ENCODE measurements at regions not wholly inside any gene's neighbourhood (a gene's known extent, or its start where the extent isn't known, plus 50 kb on each side); places are given as distances from the start of the nearest gene placed in this dataset.

GRCh38 chrX:36510736-36511135 is 497.4 kb upstream of the FAM47C start:
- Histone ChIP-seq H3K23ac (ENCODE audit: low read length) (no peak overlapping the region), H2BK12ac (ENCODE audit: low read length) (no peak overlapping the region)
- no peak for DNase-seq

GRCh38 chrX:36528661-36529060 is 479.5 kb upstream of the FAM47C start:
- H3K79me2 ChIP-seq (ENCODE audit: control insufficient read depth, insufficient read depth, low read length, poor library complexity): no peaks in the 10 kb centered on the region
- no peak overlapping the region for H2BK120ac ChIP-seq (ENCODE audit: insufficient read depth, low read length, poor library complexity)
- no peak overlapping the region for H2AFZ ChIP-seq (ENCODE audit: insufficient read depth, low read length, poor library complexity)
- no peak overlapping the region for H4K91ac ChIP-seq (ENCODE audit: low read depth, low read length)
- H3K9me3 ChIP-seq (ENCODE audit: insufficient read depth, low read depth, low read length): no peaks in the 10 kb centered on the region
- no peak overlapping the region for H4K8ac ChIP-seq (ENCODE audit: low read depth, low read length)
- H3K18ac ChIP-seq (ENCODE audit: low read length): no peak overlapping the region
- H4K12ac ChIP-seq (ENCODE audit: low read depth, low read length): no peak overlapping the region
- no peaks in the 10 kb centered on the region for H3K4me1 ChIP-seq (ENCODE audit: control insufficient read depth in 1 of 2, insufficient read depth in 2 of 2, low read length in 2 of 2)
- no peak overlapping the region for H3K9ac ChIP-seq (ENCODE audit: low read length)
- H3K23ac ChIP-seq (ENCODE audit: low read length): no peak overlapping the region
- no peaks in the 10 kb centered on the region for H3K27me3 ChIP-seq (ENCODE audit: insufficient read depth, low read length)
- H3K14ac ChIP-seq (ENCODE audit: low read length): no peak overlapping the region
- H3K79me1 ChIP-seq (ENCODE audit: low read length): no peaks in the 10 kb centered on the region
- WGBS (ENCODE audit: extremely low coverage, insufficient coverage, insufficient read length): no CpG with 5 or more reads among the region's 1 CpG
- H3K4me2 ChIP-seq (ENCODE audit: low read length): no peak overlapping the region
- no peak overlapping the region for H3K27ac ChIP-seq (ENCODE audit: low read depth, low read length)
- H3K4me3 ChIP-seq (ENCODE audit: low read depth, low read length): no peak overlapping the region
- H2AK5ac ChIP-seq (ENCODE audit: low read length): no peak overlapping the region
- DNase-seq: no peak
- no peak overlapping the region for H3K4ac ChIP-seq (ENCODE audit: low read depth, low read length)
- H3K36me3 ChIP-seq (ENCODE audit: control insufficient read depth in 1 of 2, insufficient read depth in 2 of 2, low read length in 2 of 2): no peaks in the 10 kb centered on the region
- H2BK12ac ChIP-seq (ENCODE audit: low read length): no peak overlapping the region
- no peak overlapping the region for H2BK5ac ChIP-seq (ENCODE audit: low read depth, low read length, poor library complexity)

More at GRCh38 chrX:36510736-36511135, 497.4 kb upstream of the FAM47C start:
- Histone ChIP-seq H2BK5ac (ENCODE audit: low read depth, low read length, poor library complexity) (no peak overlapping the region), H3K9me3 (ENCODE audit: insufficient read depth, low read depth, low read length) (peaks cover 2% of the 10 kb centered on the region), H2AK5ac (ENCODE audit: low read length) (no peak overlapping the region), H3K4me3 (ENCODE audit: low read depth, low read length) (no peak overlapping the region), H3K36me3 (ENCODE audit: control insufficient read depth in 1 of 2, insufficient read depth in 2 of 2, low read length in 2 of 2) (no peaks in the 10 kb centered on the region), H3K9ac (ENCODE audit: low read length) (no peak overlapping the region), H3K79me1 (ENCODE audit: low read length) (no peaks in the 10 kb centered on the region), H2BK120ac (ENCODE audit: insufficient read depth, low read length, poor library complexity) (no peak overlapping the region), H4K91ac (ENCODE audit: low read depth, low read length) (no peak overlapping the region), H3K79me2 (ENCODE audit: control insufficient read depth, insufficient read depth, low read length, poor library complexity) (no peaks in the 10 kb centered on the region), H2AFZ (ENCODE audit: insufficient read depth, low read length, poor library complexity) (no peak overlapping the region), H4K12ac (ENCODE audit: low read depth, low read length) (no peak overlapping the region), H3K27me3 (ENCODE audit: insufficient read depth, low read length) (no peaks in the 10 kb centered on the region), H3K4me1 (ENCODE audit: control insufficient read depth in 1 of 2, insufficient read depth in 2 of 2, low read length in 2 of 2) (no peaks in the 10 kb centered on the region), H3K18ac (ENCODE audit: low read length) (no peak overlapping the region), H3K14ac (ENCODE audit: low read length) (no peak overlapping the region), H3K4me2 (ENCODE audit: low read length) (no peak overlapping the region), H4K8ac (ENCODE audit: low read depth, low read length) (no peak overlapping the region), H3K27ac (ENCODE audit: low read depth, low read length) (no peak overlapping the region), H3K4ac (ENCODE audit: low read depth, low read length) (no peak overlapping the region)

- no peak for DNase-seq
- Histone ChIP-seq H3K9me3 (ENCODE audit: insufficient read depth, low read depth, low read length) (no peaks in the 10 kb centered on the region), H4K12ac (ENCODE audit: low read depth, low read length) (no peak overlapping the region), H3K18ac (ENCODE audit: low read length) (no peak overlapping the region), H3K79me1 (ENCODE audit: low read length) (no peaks in the 10 kb centered on the region), H3K27me3 (ENCODE audit: insufficient read depth, low read length) (no peaks in the 10 kb centered on the region), H3K9ac (ENCODE audit: low read length) (no peak overlapping the region), H2BK12ac (ENCODE audit: low read length) (no peak overlapping the region), H2AK5ac (ENCODE audit: low read length) (no peak overlapping the region), H3K23ac (ENCODE audit: low read length) (no peak overlapping the region), H3K4me1 (ENCODE audit: control insufficient read depth in 1 of 2, insufficient read depth in 2 of 2, low read length in 2 of 2) (peaks cover 0 to 2% of the 10 kb centered on the region in 2 experiments), H3K36me3 (ENCODE audit: control insufficient read depth in 1 of 2, insufficient read depth in 2 of 2, low read length in 2 of 2) (no peaks in the 10 kb centered on the region), H4K8ac (ENCODE audit: low read depth, low read length) (no peak overlapping the region), H2BK5ac (ENCODE audit: low read depth, low read length, poor library complexity) (no peak overlapping the region), H4K91ac (ENCODE audit: low read depth, low read length) (no peak overlapping the region), H3K79me2 (ENCODE audit: control insufficient read depth, insufficient read depth, low read length, poor library complexity) (no peaks in the 10 kb centered on the region), H3K14ac (ENCODE audit: low read length) (no peak overlapping the region), H2BK120ac (ENCODE audit: insufficient read depth, low read length, poor library complexity) (no peak overlapping the region), H2AFZ (ENCODE audit: insufficient read depth, low read length, poor library complexity) (no peak overlapping the region), H3K4me3 (ENCODE audit: low read depth, low read length) (no peak overlapping the region), H3K27ac (ENCODE audit: low read depth, low read length) (no peak overlapping the region), H3K4me2 (ENCODE audit: low read length) (no peak overlapping the region), H3K4ac (ENCODE audit: low read depth, low read length) (no peak overlapping the region)
- no CpG with 5 or more reads among the region's 6 CpGs for WGBS (ENCODE audit: extremely low coverage, insufficient coverage, insufficient read length)
Observed at GRCh38 chrX:36534900-36535299, 473.3 kb upstream of the FAM47C start.

- no peak overlapping the region for H2BK12ac ChIP-seq (ENCODE audit: low read length)
- no peak overlapping the region for H3K4me3 ChIP-seq (ENCODE audit: low read depth, low read length)
- H3K4me2 ChIP-seq (ENCODE audit: low read length): no peak overlapping the region
- no CpG with 5 or more reads among the region's 1 CpG for WGBS (ENCODE audit: extremely low coverage, insufficient coverage, insufficient read length)
- H4K8ac ChIP-seq (ENCODE audit: low read depth, low read length): no peak overlapping the region
- no peak overlapping the region for H3K14ac ChIP-seq (ENCODE audit: low read length)
- H2AFZ ChIP-seq (ENCODE audit: insufficient read depth, low read length, poor library complexity): no peak overlapping the region
- H4K91ac ChIP-seq (ENCODE audit: low read depth, low read length): no peak overlapping the region
- H3K9me3 ChIP-seq (ENCODE audit: insufficient read depth, low read depth, low read length): no peaks in the 10 kb centered on the region
- no peak overlapping the region for H3K23ac ChIP-seq (ENCODE audit: low read length)
- H2AK5ac ChIP-seq (ENCODE audit: low read length): no peak overlapping the region
- no peak overlapping the region for H3K9ac ChIP-seq (ENCODE audit: low read length)
- no peaks in the 10 kb centered on the region for H3K79me2 ChIP-seq (ENCODE audit: control insufficient read depth, insufficient read depth, low read length, poor library complexity)
- H3K27me3 ChIP-seq (ENCODE audit: insufficient read depth, low read length): no peaks in the 10 kb centered on the region
- DNase-seq: no peak
- no peak overlapping the region for H3K4ac ChIP-seq (ENCODE audit: low read depth, low read length)
- H2BK120ac ChIP-seq (ENCODE audit: insufficient read depth, low read length, poor library complexity): no peak overlapping the region
- no peak overlapping the region for H4K12ac ChIP-seq (ENCODE audit: low read depth, low read length)
- H3K4me1 ChIP-seq (ENCODE audit: control insufficient read depth in 1 of 2, insufficient read depth in 2 of 2, low read length in 2 of 2): no peaks in the 10 kb centered on the region
- H2BK5ac ChIP-seq (ENCODE audit: low read depth, low read length, poor library complexity): no peak overlapping the region
- no peak overlapping the region for H3K18ac ChIP-seq (ENCODE audit: low read length)
- no peaks in the 10 kb centered on the region for H3K79me1 ChIP-seq (ENCODE audit: low read length)
- H3K27ac ChIP-seq (ENCODE audit: low read depth, low read length): no peak overlapping the region
- no peaks in the 10 kb centered on the region for H3K36me3 ChIP-seq (ENCODE audit: control insufficient read depth in 1 of 2, insufficient read depth in 2 of 2, low read length in 2 of 2)
Observed at GRCh38 chrX:36543499-36543898, 464.7 kb upstream of the FAM47C start.

Measured in trophoblast cell (in vitro differentiated cells and primary cell).